Activated CD8-positive, alpha-beta memory T cell treated with anti-CD3 and anti-CD28 coated beads for 1 hour (primary cell): ENCODE measurements at regions not wholly inside any gene's neighbourhood (a gene's known extent, or its start where the extent isn't known, plus 50 kb on each side); places are given as distances from the start of the nearest gene placed in this dataset.
"Not testable (repeated sequence)": the region's sequence is repeated elsewhere in the genome, so short reads cannot be mapped to it uniquely, and the experiment has no call there.

ENCODE experiments used
- DNase-seq, 2 donors: peaks; one replicate each; pipeline ENCODE4 v3.0.0-alpha.2; 2020; ENCODE audit warnings: low read depth in 1 of 2; ENCODE audit errors: extremely low read depth in 1 of 2

DNA sequence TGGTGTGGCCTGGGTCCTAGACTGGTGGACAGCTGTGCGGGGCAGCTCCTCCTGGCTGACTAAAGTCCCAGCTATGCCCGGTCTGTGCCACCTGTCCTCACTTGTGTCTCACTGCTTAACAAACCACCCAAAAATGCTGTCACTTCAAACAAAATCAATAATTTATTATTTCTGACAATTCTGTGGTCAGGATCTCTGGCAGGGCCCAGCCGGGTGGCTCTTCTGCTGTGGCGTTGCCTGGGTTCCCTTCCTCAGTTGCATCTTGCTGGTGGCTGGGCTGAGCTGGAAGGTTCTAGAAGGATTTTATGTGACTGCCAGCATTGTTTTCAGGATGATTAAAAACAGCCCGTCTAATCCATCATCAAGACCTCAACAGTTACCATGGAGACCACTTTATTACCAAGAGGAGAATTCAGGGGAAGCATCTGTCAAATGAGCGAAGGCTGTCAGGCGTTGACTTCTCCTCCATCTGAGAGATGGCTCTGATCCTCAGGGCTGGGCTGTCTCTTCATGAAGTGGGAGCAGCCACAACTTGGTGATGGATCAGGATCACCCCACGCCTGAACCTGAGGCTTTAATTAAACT lies 280.6 kb upstream of the SFSWAP start:
- DNase-seq = no peak

- not testable (repeated sequence) for DNase-seq
Measured at GRCh38 chr12:131431126-131431655, 279.7 kb upstream of the SFSWAP start.

DNA sequence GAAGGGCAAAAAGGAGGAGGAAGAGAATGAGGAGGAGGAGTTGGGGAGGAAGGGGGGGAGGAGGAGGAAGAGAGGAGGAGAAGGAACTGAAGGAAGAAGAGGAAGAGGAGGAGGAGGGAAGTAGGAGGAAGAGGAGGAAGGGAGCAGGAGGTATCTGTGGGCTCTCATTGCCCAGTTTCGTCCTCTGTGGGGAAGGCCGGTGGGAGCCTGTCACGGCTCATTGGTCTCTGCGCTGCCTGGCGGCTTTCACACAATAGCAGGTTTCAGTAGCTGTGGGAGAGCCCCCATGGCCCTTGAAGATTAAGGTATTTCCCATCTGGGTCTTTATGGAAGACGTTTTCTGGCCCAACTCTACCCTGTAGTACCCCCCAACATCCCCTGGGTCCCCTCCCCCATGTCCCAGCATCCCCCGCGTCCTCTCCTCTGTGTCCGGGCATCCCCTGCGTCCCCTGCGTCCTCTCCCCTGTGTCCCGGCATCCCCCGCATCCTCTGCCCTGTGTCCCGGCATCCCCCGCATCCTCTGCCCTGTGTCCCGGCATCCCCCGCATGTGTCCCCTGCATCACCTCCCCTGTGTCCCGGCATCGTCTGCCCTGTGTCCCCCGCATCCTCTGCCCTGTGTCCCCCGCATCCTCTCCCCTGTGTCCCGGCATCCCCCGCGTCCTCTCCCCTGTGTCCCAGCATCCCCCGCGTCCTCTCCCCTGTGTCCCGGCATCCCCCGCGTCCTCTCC lies 278.2 kb upstream of the SFSWAP start:
- no peak for DNase-seq

DNA sequence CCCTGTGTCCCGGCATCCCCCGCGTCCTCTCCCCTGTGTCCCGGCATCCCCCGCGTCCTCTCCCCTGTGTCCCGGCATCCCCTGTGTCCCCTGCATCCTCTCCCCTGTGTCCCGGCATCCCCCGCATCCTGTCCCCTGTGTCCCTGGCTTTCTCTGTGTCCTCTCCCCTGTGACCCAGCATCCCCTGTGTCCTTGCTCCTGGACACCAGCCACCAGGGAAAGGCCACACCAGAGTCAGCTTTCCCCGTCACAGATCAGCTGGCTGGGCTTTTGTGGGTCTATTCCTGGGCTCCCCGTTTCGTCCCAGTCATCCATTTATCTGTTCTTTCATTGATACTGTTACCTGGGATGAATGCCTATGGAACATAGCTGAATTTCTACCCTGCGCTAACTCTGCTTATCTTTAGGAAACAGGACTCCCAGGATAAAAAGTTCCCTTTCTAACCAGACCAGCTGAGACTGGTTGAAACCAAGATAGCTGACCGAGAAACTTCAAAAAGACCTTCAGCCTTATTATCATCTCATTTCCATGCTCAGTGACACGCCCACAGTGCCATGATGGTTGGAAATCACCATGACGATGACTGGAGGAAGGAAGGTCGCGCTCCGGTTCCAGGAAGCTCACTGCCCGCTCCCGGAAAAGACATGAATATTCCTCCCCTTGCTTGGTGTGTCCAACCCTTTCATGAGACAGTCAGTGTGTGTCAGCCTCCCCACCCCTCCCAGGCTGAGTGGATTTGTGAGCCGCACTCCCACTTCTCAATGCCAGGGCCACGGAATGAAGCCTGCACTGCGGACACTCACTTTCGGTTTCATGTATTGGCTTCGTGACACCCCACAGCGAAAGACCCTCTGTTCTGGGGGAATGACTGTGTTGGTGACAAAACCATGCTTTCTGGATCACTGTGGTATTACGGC lies 276.4 kb upstream of the SFSWAP start:
- no peak for DNase-seq

DNA sequence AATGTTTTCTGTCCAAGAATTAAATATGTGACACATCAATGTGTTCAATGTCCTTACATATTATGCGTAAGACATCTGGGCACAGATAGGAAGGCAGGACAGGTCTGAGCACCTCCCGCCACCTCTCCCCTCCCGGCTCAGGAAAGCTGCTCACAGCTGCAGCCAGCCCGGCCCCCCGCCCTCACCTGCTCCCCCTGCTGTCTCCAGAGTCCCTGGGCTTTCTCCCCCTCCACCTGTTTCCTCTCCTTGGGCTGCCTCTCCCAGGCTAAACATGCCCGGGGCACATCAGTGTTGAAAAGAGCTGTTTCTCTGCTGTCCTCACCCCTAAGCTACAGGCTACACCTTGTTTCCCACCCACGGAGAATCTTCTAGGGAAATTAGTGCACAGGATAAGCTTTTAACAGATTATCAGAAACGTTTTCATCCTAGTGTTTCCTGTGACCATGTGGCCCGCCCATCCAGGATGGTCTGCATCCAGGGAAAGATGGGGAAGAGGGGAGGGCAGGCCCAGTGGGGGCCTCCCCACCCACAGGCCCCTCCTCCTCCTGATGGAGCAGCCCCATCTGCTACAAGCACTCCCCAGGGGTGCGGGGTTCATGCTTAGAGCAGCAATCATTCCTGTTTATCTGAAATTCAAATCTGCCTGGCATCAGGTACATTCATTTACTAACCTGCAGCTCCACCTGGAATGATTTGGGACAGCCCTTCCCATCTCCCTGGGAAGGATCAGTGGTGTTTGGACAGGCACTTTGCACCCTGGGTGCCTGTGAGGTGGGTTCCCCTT lies 273.8 kb upstream of the SFSWAP start:
- no peak for DNase-seq

GRCh38 chr12:131437706-131438492 lies 273.0 kb upstream of the SFSWAP start:
- no peak for DNase-seq

DNA sequence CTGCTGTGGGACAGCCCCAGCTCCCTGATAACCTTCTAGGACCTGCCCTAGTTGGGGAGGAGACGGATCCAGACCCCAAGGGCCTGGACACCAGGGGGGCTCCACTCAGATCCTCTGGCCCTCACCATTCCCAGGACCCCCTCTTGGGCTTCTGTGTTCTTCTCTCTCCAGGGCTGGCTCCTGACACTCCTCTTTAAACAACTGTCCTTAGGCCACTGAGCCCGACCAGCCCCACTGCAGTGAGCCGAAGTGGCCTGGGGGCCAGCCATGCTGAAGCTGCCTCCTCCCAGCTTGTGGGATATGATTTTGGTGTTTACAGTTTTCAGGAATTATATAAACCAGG lies 272.4 kb upstream of the SFSWAP start:
- DNase-seq = not testable (repeated sequence)

- no peak for DNase-seq
Measured at GRCh38 chr12:131438881-131439280, 272.0 kb upstream of the SFSWAP start.

DNA sequence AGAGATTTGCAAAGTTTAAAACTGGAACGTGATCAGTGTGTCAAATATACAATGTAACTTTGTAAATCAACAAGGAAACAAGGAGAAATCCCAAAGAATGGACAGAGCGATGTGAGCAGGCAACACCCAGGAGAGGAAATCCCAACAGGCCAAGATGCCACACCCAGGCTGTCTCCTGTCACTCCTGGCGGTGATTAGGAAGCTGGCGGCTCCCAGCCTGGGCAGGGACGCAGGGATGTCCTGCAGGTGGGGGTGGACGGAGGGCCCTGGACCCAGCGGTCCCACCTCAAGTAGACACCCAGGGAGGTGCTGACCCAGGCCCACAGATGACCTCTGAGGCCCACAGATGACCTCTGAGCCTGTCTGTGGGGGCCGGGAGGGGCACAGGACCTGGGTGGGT lies 271.1 kb upstream of the SFSWAP start:
- not testable (repeated sequence) for DNase-seq

DNA sequence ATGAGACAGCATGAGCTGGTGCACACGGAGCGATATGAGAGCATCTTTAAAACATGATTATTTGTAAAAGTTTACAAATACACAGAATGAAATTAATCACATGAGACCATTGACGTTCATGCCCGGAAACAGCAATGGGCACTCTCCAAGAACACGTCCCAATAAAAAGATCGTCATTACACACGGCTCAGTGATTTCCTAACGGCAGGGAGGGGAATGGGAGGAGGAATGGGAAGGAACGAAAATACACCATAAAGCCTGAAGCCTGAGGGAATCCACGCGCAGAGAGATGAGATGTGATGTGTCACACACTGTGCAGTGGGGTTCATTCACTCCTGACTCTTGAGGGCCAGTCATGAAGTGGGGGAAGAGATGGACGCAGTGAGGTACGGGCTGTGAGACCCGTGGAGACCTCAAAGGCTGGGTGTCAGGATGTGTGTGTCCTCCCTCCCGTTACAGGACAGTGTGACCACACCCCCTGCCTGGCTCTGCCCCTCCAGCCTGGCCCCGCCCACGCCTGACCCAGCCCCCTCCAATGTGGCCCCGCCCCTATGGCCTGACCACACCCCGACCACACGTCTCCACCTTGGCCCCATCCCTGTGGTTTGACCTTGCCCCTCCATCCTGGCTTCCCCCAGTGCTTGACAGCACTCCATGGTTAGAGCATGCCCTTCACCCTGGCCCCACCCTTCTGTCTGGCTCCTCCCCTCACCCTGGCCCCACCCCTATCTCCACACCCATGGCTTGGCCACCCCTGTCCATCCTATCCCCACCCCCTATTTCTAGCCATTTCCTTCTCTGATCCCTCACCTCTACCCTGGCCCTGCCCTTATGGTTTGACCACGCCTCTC lies 270.5 kb upstream of the SFSWAP start:
- not testable (repeated sequence) for DNase-seq

DNA sequence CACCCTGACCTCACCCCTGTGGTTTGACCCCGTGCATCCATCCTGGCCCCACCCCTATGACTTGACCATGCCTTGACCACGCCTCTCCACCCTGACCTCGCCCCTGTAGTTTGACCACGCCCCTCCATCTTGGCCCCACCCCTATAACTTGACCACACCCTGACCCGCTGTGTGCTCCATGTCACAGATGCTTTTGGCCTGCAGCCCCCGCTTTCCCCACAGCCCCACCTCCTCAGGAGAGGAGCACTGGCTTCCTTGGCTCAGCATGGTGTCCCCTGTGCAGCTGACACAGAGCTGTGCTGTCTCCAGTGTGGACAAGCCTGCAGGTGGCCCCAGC lies 269.9 kb upstream of the SFSWAP start:
- no peak for DNase-seq

- DNase-seq = no peak
Measured at GRCh38 chr12:131441638-131442336, 269.1 kb upstream of the SFSWAP start.

- DNase-seq = no peak
Measured at GRCh38 chr12:131442337-131442918, 268.5 kb upstream of the SFSWAP start.

GRCh38 chr12:131443019-131444000 lies 267.6 kb upstream of the SFSWAP start:
- no peak for DNase-seq

DNA sequence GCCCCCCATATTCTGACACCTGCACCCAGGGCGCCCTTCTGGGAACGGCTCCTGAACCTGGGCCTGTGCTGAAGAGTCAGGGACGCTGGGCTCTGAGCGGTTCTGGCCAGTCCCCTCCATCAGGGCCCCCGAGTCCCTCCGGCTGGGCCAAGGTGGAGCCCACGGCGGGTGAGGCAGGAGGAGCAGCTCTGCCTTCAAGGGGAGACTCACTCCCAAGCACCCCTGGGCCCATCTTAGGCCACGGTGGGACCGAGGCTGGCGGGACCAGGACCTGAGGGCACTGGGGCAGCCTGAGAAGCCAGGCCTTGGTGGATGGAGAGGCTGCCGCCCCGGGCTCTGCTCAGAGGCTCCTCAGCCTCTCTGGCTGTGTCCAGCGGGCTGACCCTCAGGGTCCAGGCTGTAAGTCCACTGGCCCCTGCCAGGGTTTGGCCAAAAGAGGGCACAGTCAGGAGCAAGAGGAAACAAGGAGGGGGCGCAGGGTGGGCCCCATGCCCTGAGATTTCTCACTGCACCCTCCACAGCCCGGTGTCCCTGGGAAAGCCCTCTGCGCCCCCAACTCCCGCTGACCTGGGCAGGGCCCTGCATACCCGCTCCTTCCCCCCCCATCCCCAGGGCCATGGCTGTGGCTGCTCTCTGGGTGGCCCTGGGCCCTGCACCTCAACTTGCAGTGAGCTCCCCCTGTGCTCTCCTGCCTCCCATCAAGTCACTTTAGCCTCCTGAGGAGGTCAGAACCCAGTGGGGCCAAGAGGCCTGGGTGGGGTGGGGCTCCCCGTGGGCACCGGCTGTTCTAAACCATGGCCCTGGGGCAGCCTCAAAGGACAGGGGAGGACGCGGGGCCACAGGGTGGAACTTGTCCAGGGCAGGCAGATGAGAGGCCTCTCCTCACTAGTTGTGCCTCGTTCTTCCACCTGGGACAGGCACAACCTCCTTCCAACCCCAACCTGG lies 266.4 kb upstream of the SFSWAP start:
- no peak for DNase-seq

DNA sequence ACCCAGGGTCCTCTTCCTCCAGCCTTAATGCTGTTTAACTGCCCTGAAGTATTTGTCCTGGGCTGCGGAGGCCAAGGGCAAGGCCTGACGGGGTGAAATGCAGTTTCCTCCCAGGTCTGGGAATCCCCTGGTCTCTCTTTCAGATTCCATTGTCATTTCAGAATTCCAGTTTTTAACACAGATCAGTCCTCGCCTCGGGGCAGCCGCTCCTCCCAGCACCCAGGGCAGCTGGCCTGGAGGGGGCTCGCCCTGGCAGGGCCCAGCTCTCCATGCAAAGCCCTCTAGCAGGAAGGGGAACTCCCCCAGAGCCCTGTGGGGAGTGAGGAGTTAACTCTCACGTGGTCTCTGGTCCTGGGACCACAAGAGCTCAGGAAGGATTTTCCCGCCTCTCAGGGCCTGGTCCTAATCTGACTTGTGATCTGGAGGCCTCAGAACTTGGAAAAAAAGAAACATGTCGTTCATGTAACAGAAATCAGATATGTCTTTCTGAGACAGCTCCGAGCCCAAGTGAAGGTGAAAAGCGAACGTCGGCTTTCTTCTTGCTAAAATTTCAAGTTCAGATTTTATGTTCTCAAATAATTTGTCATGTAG lies 265.6 kb upstream of the SFSWAP start:
- no peak for DNase-seq
